Colonic mucosa (tissue), 4 donors: ENCODE measurements at regions not wholly inside any gene's neighbourhood (a gene's known extent, or its start where the extent isn't known, plus 50 kb on each side); places are given as distances from the start of the nearest gene placed in this dataset.
"Not testable (repeated sequence)": the region's sequence is repeated elsewhere in the genome, so short reads cannot be mapped to it uniquely, and the experiment has no call there.

Experiments
- DNase-seq: peaks from one replicate; pipeline ENCODE4 v3.0.0-alpha.2; 2020
- H3K27ac ChIP-seq: fragments of 200-600 bp; one replicate; pipeline ENCODE4 v1.8.0; 2021
- H3K27me3 ChIP-seq: fragments of 200-600 bp; one replicate; pipeline ENCODE4 v1.8.0; 2021
- H3K36me3 ChIP-seq: fragments of 200-600 bp; one replicate; pipeline ENCODE4 v1.8.0; 2021
- H3K4me1 ChIP-seq: fragments of 200-600 bp; one replicate; pipeline ENCODE4 v1.8.0; 2021; ENCODE audit warnings: mild to moderate bottlenecking
- H3K4me3 ChIP-seq: fragments of 200-600 bp; one replicate; pipeline ENCODE4 v1.8.0; 2021
- H3K9ac ChIP-seq, 2 donors: one replicate each; pipeline ENCODE4 v1.7.0; 2013; ENCODE audit warnings: control low read depth in 2 of 2, low read depth in 2 of 2, low read length in 2 of 2
- H3K9me3 ChIP-seq: fragments of 200-600 bp; one replicate; pipeline ENCODE4 v1.8.0; 2021
- CTCF ChIP-seq: fragments of 200-600 bp; IDR thresholded peaks from one replicate; pipeline ENCODE4 v1.8.0; 2022; ENCODE audit warnings: antibody characterized with exemption, mild to moderate bottlenecking
- intact Hi-C: fragments of 100-400 bp; cut with DNase I; formaldehyde crosslinking; loops from one replicate; pipeline ENCODE4 v1.14.1; 2022
- donor health status: healthy.
- donor health status: DM: no; HTN: no; CAD: no.
- donor health status: DM: no; HTN: no; CAD: no.

DNA sequence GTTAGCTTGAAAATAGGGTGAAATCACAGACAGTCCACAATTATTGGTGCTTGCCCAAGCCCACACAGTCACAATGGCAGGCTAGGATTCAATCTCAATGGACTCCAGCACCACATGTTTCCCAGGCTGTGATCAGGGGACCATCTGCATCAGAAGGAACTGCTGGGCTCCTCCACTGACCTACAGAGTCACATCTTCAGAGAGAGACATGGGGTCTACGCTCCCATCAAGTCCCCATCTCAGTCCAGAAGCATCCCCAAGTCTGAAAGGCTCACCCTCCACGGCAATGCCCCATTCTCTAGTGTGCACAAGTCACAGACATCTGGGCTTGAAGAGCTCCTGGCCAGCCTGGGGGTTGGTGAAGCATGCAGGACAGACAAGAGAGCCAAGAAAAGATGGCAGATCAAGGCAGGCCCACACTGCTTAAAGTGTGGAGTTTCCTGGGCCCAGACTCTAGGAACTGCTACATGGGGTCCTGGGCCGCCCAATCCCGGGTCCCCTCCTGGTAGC lies 262.5 kb downstream of the NPHP4 start:
- Histone ChIP-seq H3K9me3 (no peaks in the 10 kb centered on the region), H3K9ac (no peak overlapping the region), H3K27me3 (no peaks in the 10 kb centered on the region), H3K36me3 (no peaks in the 10 kb centered on the region), H3K4me1 (no peaks in the 10 kb centered on the region), H3K4me3 (no peak overlapping the region), H3K27ac (no peak overlapping the region)
- intact Hi-C loops: no loop called here
- no peak for TF ChIP-seq CTCF
- no peak for DNase-seq

- H3K4me3 ChIP-seq: no peak overlapping the region
- H3K36me3 ChIP-seq: no peaks in the 10 kb centered on the region
- no peak overlapping the region for H3K27ac ChIP-seq
- intact Hi-C loops: no loop called here
- no peaks in the 10 kb centered on the region for H3K4me1 ChIP-seq
- H3K9ac ChIP-seq: no peak overlapping the region
- no peaks in the 10 kb centered on the region for H3K27me3 ChIP-seq
- no peak for DNase-seq
- no peak for TF ChIP-seq CTCF
- H3K9me3 ChIP-seq: no peaks in the 10 kb centered on the region
Measured at GRCh38 chr1:5728663-5729355, 263.4 kb downstream of the NPHP4 start.

GRCh38 chr1:5727871-5728643 lies 264.2 kb downstream of the NPHP4 start:
- intact Hi-C loops: no loop called here
- Histone ChIP-seq H3K27ac (no peak overlapping the region), H3K9me3 (no peaks in the 10 kb centered on the region), H3K36me3 (no peaks in the 10 kb centered on the region), H3K27me3 (no peaks in the 10 kb centered on the region), H3K9ac (no peak overlapping the region), H3K4me3 (no peak overlapping the region), H3K4me1 (no peaks in the 10 kb centered on the region)
- DNase-seq: no peak
- TF ChIP-seq CTCF: no peak

DNA sequence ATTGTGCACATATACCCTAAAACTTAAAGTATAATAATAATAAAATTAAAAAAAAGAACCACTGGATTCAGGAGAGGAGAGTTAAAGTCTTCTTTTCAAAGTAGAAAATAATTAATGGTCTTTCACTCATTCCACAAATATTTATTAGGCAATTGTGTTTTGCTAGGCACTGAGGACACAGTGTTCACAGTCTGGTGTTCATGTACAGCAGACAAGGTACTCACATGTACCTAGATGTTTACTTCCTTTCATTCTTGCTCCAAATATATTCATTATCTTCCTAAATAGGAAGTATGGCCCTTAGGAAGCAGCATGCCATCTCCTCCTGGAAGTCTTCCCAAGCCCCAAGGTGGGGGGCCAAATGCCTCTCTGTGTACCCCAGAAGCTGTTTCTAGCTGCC lies 265.0 kb downstream of the NPHP4 start:
- no peak for DNase-seq
- Histone ChIP-seq H3K9ac (no peak overlapping the region), H3K4me3 (no peak overlapping the region), H3K27me3 (no peaks in the 10 kb centered on the region), H3K4me1 (no peaks in the 10 kb centered on the region), H3K27ac (no peak overlapping the region), H3K36me3 (no peaks in the 10 kb centered on the region), H3K9me3 (no peaks in the 10 kb centered on the region)
- no peak for TF ChIP-seq CTCF
- intact Hi-C loops: no loop called here

- H3K36me3 ChIP-seq, H3K9me3 ChIP-seq, intact Hi-C loops, DNase-seq, H3K9ac ChIP-seq, H3K27ac ChIP-seq, H3K4me1 ChIP-seq, H3K4me3 ChIP-seq, H3K27me3 ChIP-seq: not testable (repeated sequence)
Measured at GRCh38 chr1:5726586-5727184, 265.5 kb downstream of the NPHP4 start.
